Natural killer cell (primary cell): ENCODE measurements at regions not wholly inside any gene's neighbourhood (a gene's known extent, or its start where the extent isn't known, plus 50 kb on each side); places are given as distances from the start of the nearest gene placed in this dataset.

Experiments used
- ATAC-seq, 3 donors: fragments of 150-1000 bp in 2 of 3; fragments of 200-7000 bp in 1 of 3; cut with Tn5 transposase; 1 replicate in 1 of 3; 2 replicates in 2 of 3; pipeline ENCODE4 v1.10.0; 2021; ENCODE audit warnings: mild to moderate bottlenecking in 2 of 3, moderate library complexity in 2 of 3
- DNase-seq, 2 donors: peaks; one replicate each; pipeline versions ENCODE4 v3.0.0 to v3.0.0-alpha.2; 2013 to 2021; ENCODE audit warnings: mixed read lengths in 1 of 2
- H3K27ac ChIP-seq: one replicate; pipeline ENCODE4 v1.5.1; 2013; ENCODE audit warnings: mild to moderate bottlenecking, low read length
- H3K27me3 ChIP-seq: one replicate; pipeline ENCODE4 v1.6.1; 2013; ENCODE audit warnings: low read length; ENCODE audit not compliant: control insufficient read depth, insufficient read depth
- H3K36me3 ChIP-seq: one replicate; pipeline ENCODE4 v1.6.1; 2013; ENCODE audit warnings: low read length; ENCODE audit not compliant: control insufficient read depth, insufficient read depth
- H3K4me1 ChIP-seq: one replicate; pipeline ENCODE4 v1.6.1; 2013; ENCODE audit warnings: low read length; ENCODE audit not compliant: control insufficient read depth, insufficient read depth
- H3K4me3 ChIP-seq: one replicate; pipeline ENCODE4 v1.5.1; 2013; ENCODE audit warnings: low read length
- H3K9me3 ChIP-seq: one replicate; pipeline ENCODE4 v1.6.1; 2013; ENCODE audit warnings: low read length; ENCODE audit not compliant: control insufficient read depth, insufficient read depth
- H3K27ac Mint-ChIP-seq, 2 donors: one replicate each; pipeline ENCODE4 v1.8.0; 2022; ENCODE audit warnings: mild to moderate bottlenecking in 2 of 2, mixed read lengths in 2 of 2, moderate library complexity in 1 of 2
- H3K27me3 Mint-ChIP-seq, 2 donors: one replicate each; pipeline ENCODE4 v1.8.0; 2022; ENCODE audit warnings: low read depth in 2 of 2, mixed read lengths in 2 of 2
- H3K36me3 Mint-ChIP-seq: one replicate; pipeline ENCODE4 v1.8.0; 2022; ENCODE audit warnings: mixed read lengths
- H3K4me1 Mint-ChIP-seq, 2 donors: one replicate each; pipeline ENCODE4 v1.8.0; 2022; ENCODE audit warnings: mixed read lengths in 2 of 2
- H3K4me3 Mint-ChIP-seq: one replicate; pipeline ENCODE4 v1.8.0; 2022; ENCODE audit warnings: mild to moderate bottlenecking, moderate library complexity, mixed read lengths
- H3K9me3 Mint-ChIP-seq, 2 donors: one replicate each; pipeline ENCODE4 v1.8.0; 2022; ENCODE audit warnings: mixed read lengths in 2 of 2
- WGBS: methylation state at CpG from one replicate; pipeline ENCODE4 v1.1.7; 2013; ENCODE audit warnings: missing lambda C conversion rate; ENCODE audit not compliant: insufficient coverage; 5-methylcytosine and 5-hydroxymethylcytosine counted together
- intact Hi-C: fragments of 100-400 bp; cut with micrococcal nuclease; formaldehyde crosslinking; loops from one replicate; pipeline ENCODE4 v1.14.2; 2022
- TF ChIP-seq, protein P1 (sequence below): fragments of 200-600 bp; IDR thresholded peaks from one replicate; pipeline ENCODE4 v1.8.0; 2022; ENCODE audit warnings: antibody characterized with exemption

- Mint-ChIP-seq H3K4me1 (no peaks in the 10 kb centered on the region), H3K9me3 (no peaks in the 10 kb centered on the region), H3K36me3 (no peaks in the 10 kb centered on the region), H3K27ac (no peak overlapping the region), H3K4me3 (no peak overlapping the region), H3K27me3 (peaks cover 0 to 23% of the 10 kb centered on the region in 2 donors)
- Histone ChIP-seq H3K27me3 (no peaks in the 10 kb centered on the region), H3K36me3 (no peaks in the 10 kb centered on the region), H3K9me3 (no peaks in the 10 kb centered on the region), H3K4me1 (no peaks in the 10 kb centered on the region), H3K4me3 (no peak overlapping the region), H3K27ac (no peak overlapping the region)
- WGBS: 71% methylated on average over 3 of the region's 3 CpGs
- ATAC-seq: no peak
- TF ChIP-seq, protein P1, sequence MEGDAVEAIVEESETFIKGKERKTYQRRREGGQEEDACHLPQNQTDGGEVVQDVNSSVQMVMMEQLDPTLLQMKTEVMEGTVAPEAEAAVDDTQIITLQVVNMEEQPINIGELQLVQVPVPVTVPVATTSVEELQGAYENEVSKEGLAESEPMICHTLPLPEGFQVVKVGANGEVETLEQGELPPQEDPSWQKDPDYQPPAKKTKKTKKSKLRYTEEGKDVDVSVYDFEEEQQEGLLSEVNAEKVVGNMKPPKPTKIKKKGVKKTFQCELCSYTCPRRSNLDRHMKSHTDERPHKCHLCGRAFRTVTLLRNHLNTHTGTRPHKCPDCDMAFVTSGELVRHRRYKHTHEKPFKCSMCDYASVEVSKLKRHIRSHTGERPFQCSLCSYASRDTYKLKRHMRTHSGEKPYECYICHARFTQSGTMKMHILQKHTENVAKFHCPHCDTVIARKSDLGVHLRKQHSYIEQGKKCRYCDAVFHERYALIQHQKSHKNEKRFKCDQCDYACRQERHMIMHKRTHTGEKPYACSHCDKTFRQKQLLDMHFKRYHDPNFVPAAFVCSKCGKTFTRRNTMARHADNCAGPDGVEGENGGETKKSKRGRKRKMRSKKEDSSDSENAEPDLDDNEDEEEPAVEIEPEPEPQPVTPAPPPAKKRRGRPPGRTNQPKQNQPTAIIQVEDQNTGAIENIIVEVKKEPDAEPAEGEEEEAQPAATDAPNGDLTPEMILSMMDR: no peak
- DNase-seq: no peak
- intact Hi-C loops: no loop called here
Observed at GRCh38 chr1:29538586-29538985, 302.3 kb downstream of the PTPRU start.

DNA sequence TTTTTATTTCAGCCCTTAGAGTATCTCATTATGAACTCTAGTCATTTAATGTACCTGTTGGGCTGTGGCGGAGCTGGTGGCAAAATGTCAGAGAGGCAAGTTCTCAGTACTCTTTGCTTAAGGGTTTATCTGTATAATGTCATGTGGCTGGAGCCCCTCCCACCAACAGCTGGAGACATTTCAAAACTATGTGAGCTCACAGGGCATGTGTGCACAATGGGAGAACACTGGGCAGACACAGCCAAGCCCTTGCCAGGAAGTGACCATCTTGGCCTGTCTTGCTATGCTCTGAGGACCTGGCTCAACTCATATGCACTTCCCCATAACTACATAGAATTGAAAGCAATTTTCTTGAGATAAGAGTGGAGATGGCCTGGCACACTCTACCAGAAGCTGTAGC is 296.4 kb downstream of the PTPRU start:
- Mint-ChIP-seq H3K4me3 (no peak overlapping the region), H3K4me1 (no peaks in the 10 kb centered on the region), H3K27ac (no peak overlapping the region), H3K9me3 (peaks cover 5% of the 10 kb centered on the region in 2 donors), H3K27me3 (peaks cover 3 to 26% of the 10 kb centered on the region in 2 donors), H3K36me3 (no peaks in the 10 kb centered on the region)
- Histone ChIP-seq H3K4me1 (no peaks in the 10 kb centered on the region), H3K4me3 (no peak overlapping the region), H3K27me3 (peaks cover under 1% of the 10 kb centered on the region), H3K9me3 (peaks cover 6% of the 10 kb centered on the region), H3K27ac (no peak overlapping the region), H3K36me3 (no peaks in the 10 kb centered on the region)
- ATAC-seq (no peak), DNase-seq (no peak)
- TF ChIP-seq, protein P1: no peak
- 100% methylated on average over 1 of the region's 1 CpG for WGBS
- intact Hi-C loops: no loop called here

GRCh38 chr1:29532285-29532684 is 296.0 kb downstream of the PTPRU start:
- Mint-ChIP-seq H3K36me3 (no peaks in the 10 kb centered on the region), H3K4me3 (no peak overlapping the region), H3K4me1 (no peaks in the 10 kb centered on the region), H3K27ac (no peak overlapping the region), H3K9me3 (peaks cover 5% of the 10 kb centered on the region in 2 donors), H3K27me3 (peaks cover 3 to 22% of the 10 kb centered on the region in 2 donors)
- no peaks in the 10 kb centered on the region for H3K36me3 ChIP-seq
- peaks cover 7% of the 10 kb centered on the region for H3K9me3 ChIP-seq
- DNase-seq (peak in 1 of 2 donors; percentile 1), ATAC-seq (no peak)
- H3K27me3 ChIP-seq: peaks cover 2% of the 10 kb centered on the region
- WGBS: 87% methylated on average over 6 of the region's 6 CpGs
- no peaks in the 10 kb centered on the region for H3K4me1 ChIP-seq
- no peak overlapping the region for H3K4me3 ChIP-seq
- intact Hi-C loops: no loop called here
- H3K27ac ChIP-seq: no peak overlapping the region
- TF ChIP-seq, protein P1: no peak

- H3K36me3 ChIP-seq: no peaks in the 10 kb centered on the region
- intact Hi-C loops: no loop called here
- DNase-seq (peak in 1 of 2 donors; percentile 1), ATAC-seq (no peak)
- WGBS: 72% methylated on average over 2 of the region's 2 CpGs
- no peaks in the 10 kb centered on the region for H3K4me1 ChIP-seq
- Mint-ChIP-seq H3K4me3 (no peak overlapping the region), H3K36me3 (no peaks in the 10 kb centered on the region), H3K27ac (no peak overlapping the region), H3K9me3 (peaks cover 5% of the 10 kb centered on the region in 2 donors), H3K27me3 (peaks cover 3 to 22% of the 10 kb centered on the region in 2 donors), H3K4me1 (no peaks in the 10 kb centered on the region)
- H3K27ac ChIP-seq: no peak overlapping the region
- peaks cover 2% of the 10 kb centered on the region for H3K27me3 ChIP-seq
- H3K9me3 ChIP-seq: peaks cover 9% of the 10 kb centered on the region
- TF ChIP-seq, protein P1: no peak
- H3K4me3 ChIP-seq: no peak overlapping the region
Observed at GRCh38 chr1:29531596-29531995, 295.3 kb downstream of the PTPRU start.
